Right lobe of liver (tissue), 6 donors: ENCODE measurements at regions not wholly inside any gene's neighbourhood (a gene's known extent, or its start where the extent isn't known, plus 50 kb on each side); places are given as distances from the start of the nearest gene placed in this dataset.

ENCODE experiments used
- ATAC-seq, 4 donors: fragments of 200-7000 bp; cut with Tn5 transposase; one replicate each; pipeline ENCODE4 v1.9.1; 2020; ENCODE audit warnings: mild to moderate bottlenecking in 4 of 4, moderate library complexity in 4 of 4
- DNase-seq, 3 donors: peaks; one replicate each; pipeline ENCODE4 v3.0.0-alpha.2; 2020
- H3K27ac ChIP-seq, 3 donors: fragments of 200-600 bp; one replicate each; pipeline ENCODE4 v1.8.0; 2022
- H3K27me3 ChIP-seq, 2 donors: fragments of 200-600 bp; one replicate each; pipeline ENCODE4 v1.8.0; 2022
- H3K36me3 ChIP-seq, 4 donors: fragments of 200-600 bp; sonication (generic) in 1 of 4; one replicate each; pipeline versions ENCODE4 v1.5.1 to v1.8.0; 2017 to 2022; ENCODE audit warnings: control low read depth in 1 of 4
- H3K4me1 ChIP-seq, 4 donors: fragments of 200-600 bp; sonication (generic) in 1 of 4; one replicate each; pipeline versions ENCODE4 v1.5.1 to v1.8.0; 2017 to 2022; ENCODE audit warnings: control low read depth in 1 of 4
- H3K4me3 ChIP-seq, 3 donors: fragments of 200-600 bp; one replicate each; pipeline ENCODE4 v1.8.0; 2022
- H3K9me3 ChIP-seq, 4 donors: fragments of 200-600 bp; sonication (generic) in 1 of 4; one replicate each; pipeline versions ENCODE4 v1.5.1 to v1.8.0; 2017 to 2022; ENCODE audit warnings: control low read depth in 1 of 4
- CTCF ChIP-seq, 4 donors: fragments of 200-600 bp in 3 of 4; fragments of 450-650 bp in 1 of 4; IDR thresholded peaks; one replicate each; pipeline versions ENCODE4 v1.5.1 to v1.8.0; 2016 to 2022; ENCODE audit warnings: antibody characterized with exemption in 4 of 4, mild to moderate bottlenecking in 2 of 4
- POLR2A ChIP-seq: fragments of 450-650 bp; IDR thresholded peaks from one replicate; pipeline ENCODE4 v1.6.1; 2017; ENCODE audit warnings: antibody characterized with exemption, mild to moderate bottlenecking
- WGBS: methylation state at CpG from one replicate; pipeline ENCODE4 v1.1.6; 2018; ENCODE audit warnings: low coverage, low lambda C conversion rate; ENCODE audit not compliant: insufficient coverage; ENCODE audit errors: missing lambda C conversion rate; 5-methylcytosine and 5-hydroxymethylcytosine counted together
- intact Hi-C, 2 donors: fragments of 100-400 bp; cut with DNase I; formaldehyde crosslinking; loops; one replicate each; pipeline versions ENCODE4 v1.11.2 to v1.14.1; 2022
- donor health status: DM: no; HTN: yes; CAD: no.
- donor health status: DM: no; HTN: no; CAD: no.
- donor health status: DM: no; HTN: no; CAD: no.
- donor health status: DM: no; HTN: yes; CAD: no.
- donor health status: DM: no; HTN: yes; CAD: no.

DNA sequence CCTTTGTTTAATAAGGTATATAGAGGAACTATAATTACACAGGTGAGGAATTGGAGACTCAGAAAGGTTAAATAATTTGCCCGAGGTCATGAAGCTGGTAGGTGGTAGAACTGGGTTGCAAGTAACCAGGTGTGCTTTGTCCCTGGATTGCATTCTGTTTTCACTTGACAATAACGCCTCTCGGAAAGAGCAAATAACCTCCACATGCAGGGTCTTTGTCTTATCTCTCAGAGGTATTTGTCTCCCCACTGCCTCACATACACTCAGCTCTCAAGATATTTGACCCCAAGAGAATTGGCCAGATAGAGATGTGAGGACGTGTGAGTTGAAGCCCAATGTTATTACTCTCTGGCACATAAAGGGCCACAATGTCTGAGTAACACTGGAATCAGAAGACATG, 320.9 kb upstream of the ONECUT1 start:
- H3K27me3 ChIP-seq = no peaks in the 10 kb centered on the region
- 50% methylated on average over 4 of the region's 4 CpGs for WGBS
- peaks cover 0 to 5% (median 0%) of the 10 kb centered on the region in 4 donors for H3K4me1 ChIP-seq
- DNase-seq (no peak), ATAC-seq (no peak)
- no peaks in the 10 kb centered on the region for H3K36me3 ChIP-seq
- no peak overlapping the region for H3K4me3 ChIP-seq
- TF ChIP-seq POLR2A = no peak
- TF ChIP-seq CTCF (IDR thresholded peaks at IDR 0.05) = no peak
- no peak overlapping the region for H3K27ac ChIP-seq
- no peaks in the 10 kb centered on the region for H3K9me3 ChIP-seq
- intact Hi-C loops = no loop called here

GRCh38 chr15:53108319-53108718, 318.2 kb upstream of the ONECUT1 start:
- no peak for TF ChIP-seq POLR2A
- no peak for TF ChIP-seq CTCF (IDR thresholded peaks at IDR 0.05)
- H3K27ac ChIP-seq = no peak overlapping the region
- no peak for DNase-seq
- no peaks in the 10 kb centered on the region for H3K36me3 ChIP-seq
- 71% methylated on average over 2 of the region's 2 CpGs for WGBS
- intact Hi-C loops = no loop called here
- ATAC-seq = no peak
- H3K4me1 ChIP-seq = no peaks in the 10 kb centered on the region
- H3K9me3 ChIP-seq = no peaks in the 10 kb centered on the region
- no peaks in the 10 kb centered on the region for H3K27me3 ChIP-seq
- no peak overlapping the region for H3K4me3 ChIP-seq

DNA sequence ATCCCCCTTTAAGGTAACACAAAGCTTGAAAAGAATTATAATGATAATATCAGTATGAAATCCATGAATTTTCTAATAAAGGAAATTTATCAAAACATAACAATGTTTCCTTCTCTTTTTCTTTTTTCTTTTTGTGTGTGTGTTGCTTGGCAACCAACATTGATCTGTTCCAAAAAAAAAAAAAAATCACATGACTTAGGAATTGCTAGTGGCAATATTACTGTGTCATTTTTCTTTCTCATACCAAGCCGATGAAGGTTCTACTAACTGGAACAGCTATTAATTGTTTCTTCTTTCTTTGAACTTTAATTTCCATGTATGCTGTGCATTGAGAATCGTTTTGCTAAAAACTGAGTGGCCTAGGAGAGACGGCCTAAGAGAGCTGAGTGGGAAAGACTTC, 317.7 kb upstream of the ONECUT1 start:
- H3K27me3 ChIP-seq = no peaks in the 10 kb centered on the region
- WGBS = 76% methylated on average over 3 of the region's 3 CpGs
- TF ChIP-seq CTCF (IDR thresholded peaks at IDR 0.05) = no peak
- no peak for TF ChIP-seq POLR2A
- DNase-seq (no peak), ATAC-seq (no peak)
- no peaks in the 10 kb centered on the region for H3K36me3 ChIP-seq
- intact Hi-C loops = no loop called here
- no peak overlapping the region for H3K4me3 ChIP-seq
- no peak overlapping the region for H3K27ac ChIP-seq
- H3K9me3 ChIP-seq = no peaks in the 10 kb centered on the region
- no peaks in the 10 kb centered on the region for H3K4me1 ChIP-seq

- Histone ChIP-seq H3K9me3 (no peaks in the 10 kb centered on the region), H3K27me3 (no peaks in the 10 kb centered on the region), H3K27ac (no peak overlapping the region), H3K4me3 (no peak overlapping the region), H3K4me1 (peaks cover 0 to 7% (median 3%) of the 10 kb centered on the region in 4 donors), H3K36me3 (no peaks in the 10 kb centered on the region)
- intact Hi-C loops = no loop called here
- no peak for DNase-seq
- no peak for TF ChIP-seq CTCF (IDR thresholded peaks at IDR 0.05)
- TF ChIP-seq POLR2A = no peak
- no peak for ATAC-seq
- 77% methylated on average over 4 of the region's 7 CpGs for WGBS
These were observed 316.6 kb upstream of the ONECUT1 start for GRCh38 chr15:53106505-53107286.
